ENCODE measurements at regions not wholly inside any gene's neighbourhood (a gene's known extent, or its start where the extent isn't known, plus 50 kb on each side); places are given as distances from the start of the nearest gene placed in this dataset.

DNA sequence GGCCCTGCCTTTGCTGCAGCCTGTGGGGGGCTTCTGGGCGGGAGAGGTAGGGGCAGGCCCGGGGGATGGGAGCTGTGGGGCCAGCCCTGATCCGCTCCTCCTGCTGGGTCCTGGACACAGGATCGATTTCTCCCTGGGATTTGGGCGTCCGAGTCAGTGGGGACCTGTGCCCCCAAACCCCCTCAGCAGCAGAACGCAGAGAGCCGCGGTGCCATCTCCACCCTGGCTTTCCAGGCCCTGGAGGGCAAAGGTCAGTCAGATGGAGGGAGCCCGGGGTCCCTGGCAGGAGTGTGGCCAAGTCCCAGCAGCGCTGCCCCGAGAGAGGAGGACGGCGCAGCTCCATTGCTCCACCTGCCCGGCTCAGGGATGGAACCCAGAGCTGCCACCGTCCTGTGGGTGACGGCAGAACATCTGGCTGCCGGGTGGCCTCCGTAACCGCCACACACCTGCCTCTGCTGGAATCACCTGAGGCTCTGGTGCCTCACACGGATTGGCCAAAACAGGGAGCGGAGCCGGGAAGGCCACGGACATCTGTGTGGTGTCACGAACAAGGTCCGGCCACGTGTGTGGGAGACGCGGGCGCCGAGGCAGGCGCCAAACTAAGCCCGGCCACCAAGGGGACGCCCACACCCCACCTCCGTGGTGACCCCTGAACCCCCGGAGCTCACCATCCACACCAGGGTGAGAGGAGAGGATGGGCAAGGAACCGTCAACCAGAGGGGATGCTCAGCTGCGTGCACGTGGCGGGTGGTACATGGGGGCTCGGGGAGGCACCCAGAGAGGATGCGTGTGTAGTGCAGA is 80.3 kb upstream of the FBRSL1 start:
- Histone ChIP-seq H3K9ac (ENCODE audit: low read length) (no peak overlapping the region), H3K27ac (ENCODE audit: low read depth, low read length) (no peak overlapping the region), H3K27me3 (ENCODE audit: control insufficient read depth, insufficient read depth, low read length) (peaks cover 7% of the 10 kb centered on the region), H3K4me1 (ENCODE audit: control insufficient read depth, insufficient read depth, low read length) (no peaks in the 10 kb centered on the region), H3K36me3 (ENCODE audit: control insufficient read depth, insufficient read depth, low read length) (no peaks in the 10 kb centered on the region), H3K4me3 (ENCODE audit: low read length) (no peak overlapping the region)

DNA sequence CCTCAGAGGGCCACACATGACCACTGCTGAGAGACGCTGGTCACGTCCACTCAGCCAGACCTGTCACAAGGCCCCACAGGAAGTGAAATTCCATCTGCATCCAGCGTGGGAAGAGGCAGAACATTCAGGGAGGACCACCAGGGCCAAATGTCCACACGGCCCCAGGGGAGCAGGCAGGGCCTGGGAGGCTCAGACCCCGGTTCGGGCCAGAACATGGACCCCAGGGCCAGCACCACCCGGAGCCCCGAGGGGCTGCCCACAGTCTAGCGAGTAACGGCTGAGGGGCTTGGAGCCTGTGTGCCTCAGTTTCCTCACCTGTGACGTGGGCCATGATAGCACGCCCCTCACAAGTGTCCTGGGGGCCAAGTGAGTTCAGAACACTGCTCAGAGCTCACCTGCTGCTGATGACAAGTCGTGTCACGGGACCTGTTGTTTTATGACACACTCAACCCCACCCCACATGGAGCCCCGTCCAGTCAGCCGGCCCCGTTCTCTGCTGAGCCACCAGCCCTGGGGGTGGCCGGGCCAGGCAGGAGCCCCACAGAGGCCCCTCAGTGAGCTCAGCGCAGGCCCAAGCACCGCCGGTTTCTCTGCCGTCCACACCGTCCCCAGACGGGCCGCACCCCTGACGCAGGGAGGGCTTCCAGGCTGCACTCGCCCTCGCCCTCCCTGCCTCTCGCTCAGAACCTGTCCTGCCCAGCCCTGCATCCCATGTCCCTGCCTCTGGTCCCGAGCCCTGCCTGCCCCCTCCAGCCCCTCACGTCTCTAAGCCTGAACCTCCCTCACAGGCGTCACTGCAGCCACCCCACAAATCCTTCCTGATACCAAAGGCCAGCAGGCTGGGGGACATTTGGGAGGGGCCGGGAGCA is 79.5 kb upstream of the GALNT9 start:
- Histone ChIP-seq H3K27me3 (ENCODE audit: control insufficient read depth, insufficient read depth, low read length) (peaks cover 4% of the 10 kb centered on the region), H3K27ac (ENCODE audit: low read depth, low read length) (no peak overlapping the region), H3K4me1 (ENCODE audit: control insufficient read depth, insufficient read depth, low read length) (no peaks in the 10 kb centered on the region), H3K4me3 (ENCODE audit: low read length) (no peak overlapping the region), H3K36me3 (ENCODE audit: control insufficient read depth, insufficient read depth, low read length) (no peaks in the 10 kb centered on the region), H3K9ac (ENCODE audit: low read length) (no peak overlapping the region)

DNA sequence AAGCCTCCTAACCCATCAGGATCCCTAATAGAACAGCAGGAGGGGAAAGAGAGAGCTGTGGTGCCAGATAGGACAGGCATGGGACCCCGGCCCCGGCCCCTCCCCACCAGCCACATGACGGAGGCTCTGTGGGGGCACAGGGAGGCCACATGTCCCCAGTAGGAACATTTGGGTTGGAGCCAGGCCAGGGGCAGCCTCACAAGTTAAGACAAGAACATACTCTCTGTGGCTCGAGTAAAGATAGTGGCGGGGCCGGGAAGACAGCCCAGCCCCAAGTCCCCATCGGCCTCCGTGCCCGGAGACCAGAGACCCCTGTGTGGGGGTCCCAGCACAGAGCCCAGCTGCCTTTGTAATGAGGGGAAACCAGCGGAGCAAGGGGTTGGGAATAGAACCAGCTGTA is 78.6 kb upstream of the GALNT9 start:
- Histone ChIP-seq H3K27ac (ENCODE audit: low read depth, low read length) (no peak overlapping the region), H3K9ac (ENCODE audit: low read length) (no peak overlapping the region), H3K36me3 (ENCODE audit: control insufficient read depth, insufficient read depth, low read length) (no peaks in the 10 kb centered on the region), H3K27me3 (ENCODE audit: control insufficient read depth, insufficient read depth, low read length) (peaks cover 4% of the 10 kb centered on the region), H3K4me1 (ENCODE audit: control insufficient read depth, insufficient read depth, low read length) (no peaks in the 10 kb centered on the region), H3K4me3 (ENCODE audit: low read length) (no peak overlapping the region)

DNA sequence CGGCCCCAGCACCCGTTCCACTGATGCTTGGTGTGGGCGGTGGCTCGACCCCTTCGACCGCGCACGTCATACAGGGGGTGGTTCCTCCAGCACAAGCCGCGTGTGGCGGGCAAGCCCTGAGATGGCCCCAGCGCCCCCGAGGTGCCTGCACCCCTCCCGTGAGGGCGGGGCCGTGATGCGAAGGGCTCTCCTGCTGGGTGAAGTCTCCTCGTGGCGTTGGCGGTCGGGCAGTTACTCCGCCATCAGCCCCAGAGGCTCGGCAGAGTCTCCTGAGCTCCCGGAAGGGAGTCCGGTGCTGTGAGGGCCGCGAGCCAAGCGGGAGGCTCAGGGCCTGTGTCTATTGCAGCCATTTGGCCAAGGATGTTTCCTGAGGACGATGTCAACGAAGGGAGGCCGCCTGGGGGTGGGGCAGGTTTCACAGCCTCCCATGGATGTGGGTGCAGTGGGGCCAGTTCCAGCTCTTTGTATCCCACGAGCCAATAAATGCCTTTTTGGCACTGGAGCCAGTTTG is 78.1 kb upstream of the GALNT9 start:
- H3K36me3 ChIP-seq (ENCODE audit: control insufficient read depth, insufficient read depth, low read length), result no peaks in the 10 kb centered on the region
- no peaks in the 10 kb centered on the region for H3K4me1 ChIP-seq (ENCODE audit: control insufficient read depth, insufficient read depth, low read length)
- H3K9ac ChIP-seq (ENCODE audit: low read length), result no peak overlapping the region
- no peak overlapping the region for H3K4me3 ChIP-seq (ENCODE audit: low read length)
- no peak overlapping the region for H3K27ac ChIP-seq (ENCODE audit: low read depth, low read length)
- peaks cover 5% of the 10 kb centered on the region for H3K27me3 ChIP-seq (ENCODE audit: control insufficient read depth, insufficient read depth, low read length)

DNA sequence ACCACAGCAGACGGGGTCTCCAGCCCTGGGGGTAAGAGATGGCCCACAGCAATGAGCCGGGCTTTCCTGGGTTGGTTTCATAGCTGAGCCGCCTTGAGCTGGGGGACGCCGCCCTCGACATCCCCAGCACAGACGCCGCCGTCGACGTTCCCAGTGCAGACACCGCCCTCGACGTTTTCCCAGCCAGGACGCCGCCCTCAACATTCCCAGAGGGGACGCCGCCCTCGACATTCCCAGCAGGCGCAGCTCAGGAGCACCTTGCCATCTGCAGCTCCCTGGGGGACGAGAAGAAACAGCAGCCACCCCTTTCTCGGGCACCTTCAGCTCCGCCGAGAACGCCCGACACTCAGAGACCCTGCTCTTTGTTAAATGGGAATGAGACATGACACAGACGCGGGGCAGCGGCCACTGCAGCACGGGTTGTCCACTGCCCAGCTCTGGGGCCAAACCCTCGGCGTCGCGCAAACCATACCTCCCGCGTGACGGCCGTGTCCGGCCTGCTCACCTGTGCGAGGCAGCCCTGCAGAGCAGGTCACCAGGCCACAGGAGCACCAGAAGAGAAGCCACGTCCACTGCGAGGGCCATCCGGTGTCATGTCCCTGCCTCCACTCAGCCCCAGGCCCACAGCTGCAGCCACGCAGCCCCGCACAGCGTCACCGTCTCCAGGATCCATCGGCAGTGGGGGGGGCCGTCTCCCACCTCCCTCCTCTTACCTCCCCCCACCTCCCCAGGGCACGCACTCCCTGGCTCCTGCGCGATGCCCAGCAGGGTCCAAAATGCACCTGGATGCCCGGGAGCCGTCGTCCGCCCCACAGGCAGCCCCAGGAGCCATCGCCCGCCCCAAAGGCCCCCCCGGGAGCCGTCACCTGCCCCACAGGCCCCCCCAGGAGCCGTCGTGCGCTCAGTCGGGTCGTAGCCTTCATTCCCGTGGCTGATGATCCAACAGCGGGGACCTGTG is 77.4 kb upstream of the GALNT9 start:
- H3K9ac ChIP-seq (ENCODE audit: low read length), result no peak overlapping the region
- no peak overlapping the region for H3K27ac ChIP-seq (ENCODE audit: low read depth, low read length)
- peaks cover 8% of the 10 kb centered on the region for H3K27me3 ChIP-seq (ENCODE audit: control insufficient read depth, insufficient read depth, low read length)
- no peaks in the 10 kb centered on the region for H3K4me1 ChIP-seq (ENCODE audit: control insufficient read depth, insufficient read depth, low read length)
- no peak overlapping the region for H3K4me3 ChIP-seq (ENCODE audit: low read length)
- H3K36me3 ChIP-seq (ENCODE audit: control insufficient read depth, insufficient read depth, low read length), result no peaks in the 10 kb centered on the region

DNA sequence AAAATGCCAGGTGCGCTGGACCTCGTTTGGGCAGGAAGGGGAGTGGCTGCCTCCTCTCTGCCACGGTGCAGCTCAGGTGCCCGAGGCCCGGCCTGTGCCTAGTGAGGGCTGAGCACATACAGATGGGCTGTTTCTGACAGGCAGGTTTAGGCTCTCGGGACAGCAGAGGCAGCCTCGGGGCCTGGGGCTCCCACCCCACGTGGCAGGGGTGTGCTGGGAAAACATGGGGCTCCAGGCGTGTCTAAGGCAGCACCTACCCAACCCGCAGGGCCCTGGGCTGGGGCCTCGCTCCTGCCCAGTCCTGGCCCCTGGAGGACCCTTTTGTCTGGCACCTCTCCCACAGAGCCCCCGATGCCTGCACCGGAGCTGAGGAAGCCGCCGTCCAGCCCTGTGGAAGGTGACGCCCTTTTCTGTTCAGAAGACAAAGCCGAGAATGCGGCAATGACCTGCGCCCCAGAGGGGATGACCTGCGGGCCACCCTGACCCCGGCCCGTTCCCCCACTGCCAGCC is 76.4 kb upstream of the GALNT9 start:
- Histone ChIP-seq H3K27me3 (ENCODE audit: control insufficient read depth, insufficient read depth, low read length) (peaks cover 11% of the 10 kb centered on the region), H3K4me1 (ENCODE audit: control insufficient read depth, insufficient read depth, low read length) (no peaks in the 10 kb centered on the region), H3K4me3 (ENCODE audit: low read length) (no peak overlapping the region), H3K9ac (ENCODE audit: low read length) (no peak overlapping the region), H3K27ac (ENCODE audit: low read depth, low read length) (no peak overlapping the region), H3K36me3 (ENCODE audit: control insufficient read depth, insufficient read depth, low read length) (no peaks in the 10 kb centered on the region)

DNA sequence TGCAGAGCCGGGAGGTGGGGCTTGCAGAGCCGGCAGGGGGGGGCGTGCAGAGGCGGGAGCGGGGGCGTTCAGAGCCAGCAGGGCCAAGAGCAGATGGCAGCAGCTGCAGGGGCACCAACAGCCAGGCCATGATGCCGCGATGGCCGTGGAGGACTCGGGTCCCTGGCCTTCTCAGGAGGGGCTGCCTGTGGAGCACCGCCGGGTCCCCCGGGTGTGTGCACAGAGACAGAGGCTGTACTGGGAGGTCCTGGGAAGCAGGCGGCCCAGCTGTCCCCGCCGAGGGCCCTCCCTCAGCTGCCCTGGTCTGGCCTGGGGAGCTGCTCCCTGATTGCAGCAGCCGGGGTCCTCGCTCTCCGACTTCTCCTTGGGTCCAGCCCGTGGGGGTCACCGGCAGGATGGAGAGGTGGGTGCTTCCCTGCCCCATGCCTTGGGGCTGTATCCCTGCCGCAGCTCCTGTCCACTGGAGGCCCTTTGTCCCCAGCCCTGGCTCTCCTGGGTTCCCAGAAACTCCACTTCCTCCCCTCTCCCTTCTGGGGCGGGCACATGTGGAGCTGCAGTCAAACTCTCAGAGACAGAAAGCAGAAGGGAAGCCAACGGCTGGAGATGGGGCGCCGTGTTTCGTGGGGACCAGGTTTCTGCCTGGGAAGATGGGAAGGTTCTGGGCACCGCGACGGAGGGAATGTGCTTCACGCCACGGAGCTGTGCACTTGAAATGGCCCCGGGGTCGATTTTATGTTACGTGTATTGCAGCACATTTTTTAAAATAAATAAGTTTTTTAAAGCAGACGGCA is 75.8 kb upstream of the GALNT9 start:
- H3K36me3 ChIP-seq (ENCODE audit: control insufficient read depth, insufficient read depth, low read length), result no peaks in the 10 kb centered on the region
- H3K4me1 ChIP-seq (ENCODE audit: control insufficient read depth, insufficient read depth, low read length), result no peaks in the 10 kb centered on the region
- no peak overlapping the region for H3K27ac ChIP-seq (ENCODE audit: low read depth, low read length)
- H3K9ac ChIP-seq (ENCODE audit: low read length), result no peak overlapping the region
- no peak overlapping the region for H3K4me3 ChIP-seq (ENCODE audit: low read length)
- peaks cover 12% of the 10 kb centered on the region for H3K27me3 ChIP-seq (ENCODE audit: control insufficient read depth, insufficient read depth, low read length)

DNA sequence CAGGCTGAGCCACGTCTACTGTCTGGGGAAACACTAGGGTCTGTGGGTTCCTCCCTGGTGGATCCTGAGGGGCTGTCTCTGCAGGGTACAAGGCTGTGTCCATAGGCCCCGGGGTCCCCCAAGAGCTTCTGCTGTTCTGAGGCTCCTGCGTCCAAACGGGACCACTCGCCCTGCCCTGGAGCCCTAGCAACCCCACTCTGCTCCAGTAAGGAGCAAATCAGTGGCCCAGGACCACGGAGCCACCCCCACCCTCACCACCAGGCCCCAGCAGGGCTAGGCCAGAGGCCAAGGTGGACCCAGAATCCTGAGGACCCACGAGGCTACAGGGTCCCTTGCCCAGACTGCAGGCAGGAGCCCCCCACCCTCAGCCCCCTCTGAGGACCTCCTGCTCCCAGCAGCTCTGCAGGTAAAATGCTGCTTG is 75.1 kb upstream of the GALNT9 start:
- no peak overlapping the region for H3K27ac ChIP-seq (ENCODE audit: low read depth, low read length)
- no peaks in the 10 kb centered on the region for H3K4me1 ChIP-seq (ENCODE audit: control insufficient read depth, insufficient read depth, low read length)
- H3K27me3 ChIP-seq (ENCODE audit: control insufficient read depth, insufficient read depth, low read length), result peaks cover 18% of the 10 kb centered on the region
- no peaks in the 10 kb centered on the region for H3K36me3 ChIP-seq (ENCODE audit: control insufficient read depth, insufficient read depth, low read length)
- no peak overlapping the region for H3K9ac ChIP-seq (ENCODE audit: low read length)
- H3K4me3 ChIP-seq (ENCODE audit: low read length), result no peak overlapping the region

DNA sequence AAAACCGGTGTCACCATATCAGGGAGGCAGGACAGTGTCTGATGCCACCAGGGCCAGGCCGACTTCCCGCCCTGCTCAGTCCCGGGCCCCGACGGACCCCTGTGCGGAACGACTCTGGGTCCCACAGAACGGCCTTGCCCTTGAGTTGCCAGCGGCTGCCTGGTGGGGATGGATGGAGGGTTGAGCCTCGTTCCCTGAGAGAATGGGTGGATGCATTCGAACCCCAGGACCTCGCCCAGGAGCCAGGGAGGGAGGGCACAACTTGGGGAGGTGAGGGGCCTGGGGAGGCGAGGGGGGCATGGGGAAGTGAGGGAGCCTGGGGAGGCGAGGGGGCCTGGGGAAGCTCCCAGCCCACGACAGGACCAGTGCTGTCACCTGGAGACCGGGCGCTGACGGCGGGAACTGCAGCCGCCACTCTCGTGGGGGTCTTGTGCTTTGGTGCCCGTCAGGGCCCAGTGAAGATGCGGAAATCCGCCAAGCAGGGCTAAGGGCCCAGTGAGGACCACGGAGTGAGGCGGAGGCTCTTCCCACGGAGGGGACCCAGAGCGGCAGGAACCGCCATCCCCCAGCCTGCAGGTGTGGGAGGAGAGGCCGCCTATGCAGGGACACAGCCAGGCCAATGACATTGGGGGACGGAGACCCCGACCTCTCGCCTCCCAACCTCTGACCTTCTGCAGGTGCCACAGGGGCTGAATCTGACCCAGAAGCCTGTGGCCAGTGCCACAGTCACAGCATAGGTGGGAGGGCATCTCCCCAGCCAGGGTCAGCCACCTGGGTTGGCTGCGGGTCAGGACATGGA is 74.4 kb upstream of the GALNT9 start:
- H3K36me3 ChIP-seq (ENCODE audit: control insufficient read depth, insufficient read depth, low read length), result no peaks in the 10 kb centered on the region
- H3K27me3 ChIP-seq (ENCODE audit: control insufficient read depth, insufficient read depth, low read length), result peaks cover 16% of the 10 kb centered on the region
- no peak overlapping the region for H3K9ac ChIP-seq (ENCODE audit: low read length)
- no peaks in the 10 kb centered on the region for H3K4me1 ChIP-seq (ENCODE audit: control insufficient read depth, insufficient read depth, low read length)
- H3K4me3 ChIP-seq (ENCODE audit: low read length), result no peak overlapping the region
- H3K27ac ChIP-seq (ENCODE audit: low read depth, low read length), result no peak overlapping the region

DNA sequence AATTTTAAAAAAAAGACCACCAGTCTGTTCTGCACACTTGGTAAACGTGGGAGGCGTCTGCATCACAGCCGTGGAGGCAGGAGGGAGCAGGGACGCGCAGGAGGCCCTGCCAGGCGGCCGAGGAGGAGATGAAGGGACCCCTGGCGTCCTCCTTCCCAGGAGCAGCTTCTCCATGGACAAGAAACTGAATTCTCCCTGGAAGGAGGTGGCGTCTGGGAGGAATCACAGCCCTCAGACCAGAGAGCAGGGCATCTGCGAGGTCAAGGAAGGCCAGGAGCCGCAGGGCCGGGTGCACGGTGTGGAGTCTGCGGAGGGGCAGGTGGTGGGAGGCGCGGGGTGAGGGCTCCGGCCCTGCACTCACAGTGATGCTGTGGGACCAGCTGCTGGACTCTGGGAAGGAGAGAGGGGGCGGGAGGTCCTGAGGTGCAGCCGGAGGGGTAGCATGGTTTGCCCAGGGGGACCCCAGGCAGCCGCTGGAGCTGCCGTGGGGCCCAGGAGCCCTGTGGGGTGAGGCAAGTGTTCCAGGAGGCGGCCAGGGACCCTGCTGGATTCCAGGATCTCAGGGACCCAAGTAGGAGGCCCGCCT is 73.5 kb upstream of the GALNT9 start:
- Histone ChIP-seq H3K27me3 (ENCODE audit: control insufficient read depth, insufficient read depth, low read length) (peaks cover 21% of the 10 kb centered on the region), H3K4me1 (ENCODE audit: control insufficient read depth, insufficient read depth, low read length) (no peaks in the 10 kb centered on the region), H3K36me3 (ENCODE audit: control insufficient read depth, insufficient read depth, low read length) (no peaks in the 10 kb centered on the region), H3K9ac (ENCODE audit: low read length) (no peak overlapping the region), H3K27ac (ENCODE audit: low read depth, low read length) (no peak overlapping the region), H3K4me3 (ENCODE audit: low read length) (no peak overlapping the region)
